H9 (cell line): ENCODE measurements at regions not wholly inside any gene's neighbourhood (a gene's known extent, or its start where the extent isn't known, plus 50 kb on each side); places are given as distances from the start of the nearest gene placed in this dataset.

Experiments used
- DNase-seq: peaks from one replicate; pipeline ENCODE4 v3.0.0-alpha.2; 2017
- H2AFZ ChIP-seq: one replicate; pipeline ENCODE4 v1.6.1; 2013; ENCODE audit warnings: mild to moderate bottlenecking, low read length, control low read depth, moderate library complexity
- H2AK5ac ChIP-seq: 2 replicates; pipeline ENCODE4 v1.6.1; 2013; ENCODE audit warnings: low read length, control low read depth, mixed read lengths; ENCODE audit not compliant: insufficient read length
- H2BK120ac ChIP-seq: one replicate; pipeline ENCODE4 v1.6.1; 2013; ENCODE audit warnings: low read depth, mild to moderate bottlenecking, low read length, control low read depth, inconsistent platforms; ENCODE audit not compliant: poor library complexity, severe bottlenecking
- H2BK12ac ChIP-seq: 2 replicates; pipeline ENCODE4 v1.6.1; 2013; ENCODE audit warnings: low read length, control low read depth, mixed read lengths, low read depth; ENCODE audit not compliant: insufficient read length
- H2BK15ac ChIP-seq: 2 replicates; pipeline ENCODE4 v1.6.1; 2013; ENCODE audit warnings: low read depth, low read length, control low read depth
- H2BK20ac ChIP-seq: one replicate; pipeline ENCODE4 v1.6.1; 2013; ENCODE audit warnings: low read depth, mild to moderate bottlenecking, low read length, control low read depth, inconsistent platforms; ENCODE audit not compliant: poor library complexity, severe bottlenecking
- H2BK5ac ChIP-seq: 2 replicates; pipeline ENCODE4 v1.6.1; 2013; ENCODE audit warnings: low read length, control low read depth, mixed read lengths; ENCODE audit not compliant: insufficient read length
- H3K14ac ChIP-seq: 2 replicates; pipeline ENCODE4 v1.6.1; 2013; ENCODE audit warnings: low read length, control low read depth; ENCODE audit not compliant: insufficient read depth
- H3K18ac ChIP-seq: 2 replicates; pipeline ENCODE4 v1.6.1; 2013; ENCODE audit warnings: low read depth, mild to moderate bottlenecking, mixed read lengths, low read length, control low read depth; ENCODE audit not compliant: insufficient read length
- H3K23ac ChIP-seq: 2 replicates; pipeline ENCODE4 v1.6.1; 2013; ENCODE audit warnings: low read length, control low read depth, mixed read lengths, low read depth; ENCODE audit not compliant: insufficient read length
- H3K23me2 ChIP-seq: 2 replicates; pipeline ENCODE4 v1.6.1; 2013; ENCODE audit warnings: low read depth, mild to moderate bottlenecking, mixed read lengths, low read length, control low read depth; ENCODE audit not compliant: insufficient read length, poor library complexity, severe bottlenecking
- H3K27ac ChIP-seq: 2 replicates; pipeline ENCODE4 v1.5.1; 2013; ENCODE audit warnings: low read length, control low read depth, mixed read lengths, low read depth; ENCODE audit not compliant: insufficient read length
- H3K27me3 ChIP-seq: 2 replicates; pipeline ENCODE4 v1.6.1; 2013; ENCODE audit warnings: low read length, control low read depth, inconsistent platforms; ENCODE audit not compliant: insufficient read depth
- H3K4ac ChIP-seq: 2 replicates; pipeline ENCODE4 v1.6.1; 2013; ENCODE audit warnings: low read depth, mild to moderate bottlenecking, control low read depth, inconsistent platforms, low read length, moderate library complexity
- H3K4me1 ChIP-seq: 2 replicates; pipeline ENCODE4 v1.6.1; 2013; ENCODE audit warnings: low read length, control low read depth, inconsistent platforms; ENCODE audit not compliant: insufficient read depth
- H3K4me2 ChIP-seq: 2 replicates; pipeline ENCODE4 v1.6.1; 2013; ENCODE audit warnings: low read length, control low read depth, mixed read lengths; ENCODE audit not compliant: insufficient read length, insufficient read depth
- H3K56ac ChIP-seq: 2 replicates; pipeline ENCODE4 v1.6.1; 2013; ENCODE audit warnings: low read depth, mild to moderate bottlenecking, mixed read lengths, low read length, control low read depth; ENCODE audit not compliant: insufficient read length
- H3K79me1 ChIP-seq: 2 replicates; pipeline ENCODE4 v1.6.1; 2013; ENCODE audit warnings: low read depth, mild to moderate bottlenecking, moderate library complexity, low read length, control low read depth, inconsistent platforms; ENCODE audit not compliant: insufficient read depth, poor library complexity, severe bottlenecking
- H3K79me2 ChIP-seq: 2 replicates; pipeline ENCODE4 v1.6.1; 2013; ENCODE audit warnings: low read length, control low read depth, inconsistent platforms; ENCODE audit not compliant: insufficient read depth
- H3K9ac ChIP-seq: 2 replicates; pipeline ENCODE4 v1.6.1; 2013; ENCODE audit warnings: low read length, control low read depth, mixed read lengths; ENCODE audit not compliant: insufficient read length; ENCODE audit errors: extremely low read depth
- H3K9me3 ChIP-seq: one replicate; pipeline ENCODE4 v1.6.1; 2013; ENCODE audit warnings: low read depth, low read length, inconsistent platforms; ENCODE audit not compliant: control insufficient read depth
- H3T11ph ChIP-seq: one replicate; pipeline ENCODE4 v1.6.1; 2013; ENCODE audit warnings: mild to moderate bottlenecking, low read length, control low read depth, inconsistent platforms
- H4K20me1 ChIP-seq: one replicate; pipeline ENCODE4 v1.6.1; 2013; ENCODE audit not compliant: control insufficient read depth, insufficient read length, insufficient read depth
- H4K5ac ChIP-seq: 2 replicates; pipeline ENCODE4 v1.6.1; 2013; ENCODE audit warnings: low read depth, mild to moderate bottlenecking, mixed read lengths, low read length, control low read depth; ENCODE audit not compliant: insufficient read length
- H4K8ac ChIP-seq: replicated peaks from 2 replicates; pipeline ENCODE4 v1.6.1; 2013; ENCODE audit warnings: low read length, control low read depth, mixed read lengths, low read depth; ENCODE audit not compliant: insufficient read length
- H4K91ac ChIP-seq: 2 replicates; pipeline ENCODE4 v1.6.1; 2013; ENCODE audit warnings: low read depth, mild to moderate bottlenecking, moderate library complexity, mixed read lengths, low read length, control low read depth; ENCODE audit not compliant: insufficient read length
- H3K27ac Mint-ChIP-seq, 3 experiments: 2 replicates in 2 of 3; 3 replicates in 1 of 3; pipeline ENCODE4 v1.8.0; 2020 to 2021; ENCODE audit warnings: mixed read lengths in 3 of 3, mild to moderate bottlenecking in 1 of 3, moderate library complexity in 1 of 3
- H3K27me3 Mint-ChIP-seq: 2 replicates; pipeline ENCODE4 v1.8.0; 2021; ENCODE audit warnings: low read depth, mild to moderate bottlenecking, moderate library complexity, mixed read lengths
- H3K36me3 Mint-ChIP-seq, 3 experiments: 2 replicates in 2 of 3; 3 replicates in 1 of 3; pipeline ENCODE4 v1.8.0; 2020 to 2021; ENCODE audit warnings: low read depth in 3 of 3, mixed read lengths in 3 of 3; ENCODE audit not compliant: insufficient read depth in 1 of 3
- H3K4me1 Mint-ChIP-seq, 2 experiments: 2 replicates each; pipeline ENCODE4 v1.8.0; 2020; ENCODE audit warnings: mixed read lengths in 2 of 2
- H3K4me3 Mint-ChIP-seq, 2 experiments: 2 replicates in 1 of 2; 3 replicates in 1 of 2; pipeline ENCODE4 v1.8.0; 2020 to 2021; ENCODE audit warnings: mild to moderate bottlenecking in 2 of 2, mixed read lengths in 2 of 2, moderate library complexity in 1 of 2
- H3K9me3 Mint-ChIP-seq, 2 experiments: 2 replicates in 1 of 2; 3 replicates in 1 of 2; pipeline ENCODE4 v1.8.0; 2020; ENCODE audit warnings: mild to moderate bottlenecking in 2 of 2, mixed read lengths in 2 of 2, moderate library complexity in 1 of 2
- TF ChIP-seq, protein P1 (sequence below): fragments of 200-600 bp; sonication (generic); conservative IDR thresholded peaks from 3 replicates; pipeline ENCODE4 v1.8.0; 2021; ENCODE audit warnings: antibody characterized with exemption, mild to moderate bottlenecking

DNA sequence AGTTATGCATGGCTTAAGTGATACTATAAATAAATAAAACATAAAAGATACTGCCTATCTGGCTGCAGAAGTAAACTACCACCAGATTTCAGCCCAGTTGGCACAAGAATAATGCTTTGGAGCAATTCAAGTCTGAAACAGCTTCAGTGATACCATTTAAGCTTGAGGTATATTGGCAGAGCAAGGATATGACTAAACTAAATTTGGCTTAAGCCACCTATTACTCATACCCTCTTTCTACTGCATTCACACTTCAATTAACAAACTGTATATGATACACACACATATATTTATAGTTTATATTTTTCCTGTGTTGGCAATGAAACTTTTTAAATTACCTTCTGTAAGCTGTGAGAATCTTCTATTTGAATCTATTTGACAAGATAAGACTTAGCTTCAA lies 431.9 kb downstream of the ANXA1 start:
- no peaks in the 10 kb centered on the region for H3K23me2 ChIP-seq
- H3K14ac ChIP-seq: no peak overlapping the region
- H3K27ac ChIP-seq: no peak overlapping the region
- no peak overlapping the region for H3K27ac Mint-ChIP-seq
- no peak overlapping the region for H2BK20ac ChIP-seq
- H2AK5ac ChIP-seq: no peak overlapping the region
- H3K36me3 Mint-ChIP-seq: no peaks in the 10 kb centered on the region
- no peak for DNase-seq
- H3T11ph ChIP-seq: no peak overlapping the region
- no peak overlapping the region for H3K4ac ChIP-seq
- H3K4me1 ChIP-seq: no peaks in the 10 kb centered on the region
- no peaks in the 10 kb centered on the region for H3K79me1 ChIP-seq
- H3K4me2 ChIP-seq: no peak overlapping the region
- H3K27me3 Mint-ChIP-seq: no peaks in the 10 kb centered on the region
- H3K4me1 Mint-ChIP-seq: no peaks in the 10 kb centered on the region
- H2BK5ac ChIP-seq: no peak overlapping the region
- H3K18ac ChIP-seq: no peak overlapping the region
- H3K23ac ChIP-seq: no peak overlapping the region
- no peak overlapping the region for H2BK15ac ChIP-seq
- no peak overlapping the region for H2AFZ ChIP-seq
- no peaks in the 10 kb centered on the region for H3K79me2 ChIP-seq
- no peak overlapping the region for H3K9ac ChIP-seq
- no peaks in the 10 kb centered on the region for H3K9me3 ChIP-seq
- no peaks in the 10 kb centered on the region for H3K27me3 ChIP-seq
- no peak overlapping the region for H4K91ac ChIP-seq
- H3K56ac ChIP-seq: no peak overlapping the region
- no peak overlapping the region for H4K5ac ChIP-seq
- no peak overlapping the region for H2BK12ac ChIP-seq
- no peak overlapping the region for H4K8ac ChIP-seq
- no peaks in the 10 kb centered on the region for H3K9me3 Mint-ChIP-seq
- H4K20me1 ChIP-seq: no peaks in the 10 kb centered on the region
- no peak overlapping the region for H2BK120ac ChIP-seq
- TF ChIP-seq, protein P1, sequence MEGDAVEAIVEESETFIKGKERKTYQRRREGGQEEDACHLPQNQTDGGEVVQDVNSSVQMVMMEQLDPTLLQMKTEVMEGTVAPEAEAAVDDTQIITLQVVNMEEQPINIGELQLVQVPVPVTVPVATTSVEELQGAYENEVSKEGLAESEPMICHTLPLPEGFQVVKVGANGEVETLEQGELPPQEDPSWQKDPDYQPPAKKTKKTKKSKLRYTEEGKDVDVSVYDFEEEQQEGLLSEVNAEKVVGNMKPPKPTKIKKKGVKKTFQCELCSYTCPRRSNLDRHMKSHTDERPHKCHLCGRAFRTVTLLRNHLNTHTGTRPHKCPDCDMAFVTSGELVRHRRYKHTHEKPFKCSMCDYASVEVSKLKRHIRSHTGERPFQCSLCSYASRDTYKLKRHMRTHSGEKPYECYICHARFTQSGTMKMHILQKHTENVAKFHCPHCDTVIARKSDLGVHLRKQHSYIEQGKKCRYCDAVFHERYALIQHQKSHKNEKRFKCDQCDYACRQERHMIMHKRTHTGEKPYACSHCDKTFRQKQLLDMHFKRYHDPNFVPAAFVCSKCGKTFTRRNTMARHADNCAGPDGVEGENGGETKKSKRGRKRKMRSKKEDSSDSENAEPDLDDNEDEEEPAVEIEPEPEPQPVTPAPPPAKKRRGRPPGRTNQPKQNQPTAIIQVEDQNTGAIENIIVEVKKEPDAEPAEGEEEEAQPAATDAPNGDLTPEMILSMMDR: no peak
- H3K4me3 Mint-ChIP-seq: no peak overlapping the region
